ENCODE measurements at regions not wholly inside any gene's neighbourhood (a gene's known extent, or its start where the extent isn't known, plus 50 kb on each side); places are given as distances from the start of the nearest gene placed in this dataset.

- Histone ChIP-seq H3K9me3 (ENCODE audit: control insufficient read depth, low read depth, low read length) (peaks cover 4% of the 10 kb centered on the region), H3K14ac (ENCODE audit: insufficient read depth, low read length) (no peak overlapping the region), H2BK120ac (ENCODE audit: low read depth, low read length, poor library complexity, severe bottlenecking) (no peak overlapping the region), H3K9ac (ENCODE audit: extremely low read depth, insufficient read length, low read length) (no peak overlapping the region), H4K91ac (ENCODE audit: insufficient read length, low read depth, low read length) (no peak overlapping the region), H3K56ac (ENCODE audit: insufficient read length, low read depth, low read length) (no peak overlapping the region), H3K4me2 (ENCODE audit: insufficient read depth, insufficient read length, low read length) (no peak overlapping the region), H4K5ac (ENCODE audit: insufficient read length, low read depth, low read length) (no peak overlapping the region), H4K8ac (replicated peaks; ENCODE audit: insufficient read length, low read depth, low read length) (no peak overlapping the region), H3K79me1 (ENCODE audit: insufficient read depth, low read depth, low read length, poor library complexity, severe bottlenecking) (no peaks in the 10 kb centered on the region), H3K27me3 (ENCODE audit: insufficient read depth, low read length) (no peaks in the 10 kb centered on the region), H3K23me2 (ENCODE audit: insufficient read length, low read depth, low read length, poor library complexity, severe bottlenecking) (no peaks in the 10 kb centered on the region), H3K4ac (ENCODE audit: low read depth, low read length) (no peak overlapping the region), H2AFZ (ENCODE audit: low read length) (no peak overlapping the region), H3K18ac (ENCODE audit: insufficient read length, low read depth, low read length) (no peak overlapping the region), H3K23ac (ENCODE audit: insufficient read length, low read depth, low read length) (no peak overlapping the region), H3K79me2 (ENCODE audit: insufficient read depth, low read length) (no peaks in the 10 kb centered on the region), H4K20me1 (ENCODE audit: control insufficient read depth, insufficient read depth, insufficient read length) (no peaks in the 10 kb centered on the region), H3K4me1 (ENCODE audit: insufficient read depth, low read length) (no peaks in the 10 kb centered on the region; the same call in 1 of the 2 replicates), H2AK5ac (ENCODE audit: insufficient read length, low read length) (no peak overlapping the region), H3T11ph (ENCODE audit: low read length) (no peak overlapping the region), H2BK15ac (ENCODE audit: low read depth, low read length) (no peak overlapping the region), H2BK5ac (ENCODE audit: insufficient read length, low read length) (no peak overlapping the region), H3K27ac (ENCODE audit: insufficient read length, low read depth, low read length) (no peak overlapping the region), H2BK12ac (ENCODE audit: insufficient read length, low read depth, low read length) (no peak overlapping the region), H2BK20ac (ENCODE audit: low read depth, low read length, poor library complexity, severe bottlenecking) (no peak overlapping the region)
- peaks cover 12% of the 10 kb centered on the region for H3K27me3 Mint-ChIP-seq (ENCODE audit: low read depth)
- H3K27ac Mint-ChIP-seq = peak overlapping the region; percentile 27 to 83 (median 45); a peak in 2 of 7 replicates
- H3K9me3 Mint-ChIP-seq = peaks cover 8 to 11% of the 10 kb centered on the region in 2 experiments
- H3K36me3 Mint-ChIP-seq (ENCODE audit: insufficient read depth in 1 of 3, low read depth in 3 of 3) = peaks cover 3 to 4% (median 3%) of the 10 kb centered on the region in 3 experiments; a peak in 6 of 7 replicates
- no peak overlapping the region; a peak in 1 of 5 replicates for H3K4me3 Mint-ChIP-seq
- peaks cover 19 to 21% of the 10 kb centered on the region in 2 experiments for H3K4me1 Mint-ChIP-seq
- WGBS (ENCODE audit: extremely low coverage, insufficient read length, low lambda C conversion rate) = no CpG with 5 or more reads among the region's 12 CpGs
- no peak for TF ChIP-seq CTCF (conservative IDR thresholded peaks at IDR 0.05)
- no peak for DNase-seq
Observed at GRCh38 chr10:131035779-131036178, 275.7 kb downstream of the TCERG1L start.

Data from H9 (cell line).